MM.1S (cell line): ENCODE measurements at regions not wholly inside any gene's neighbourhood (a gene's known extent, or its start where the extent isn't known, plus 50 kb on each side); places are given as distances from the start of the nearest gene placed in this dataset.

Experiments
- DNase-seq: peaks from one replicate; pipeline ENCODE4 v3.0.0-alpha.2; 2015
- H2AFZ ChIP-seq: fragments of 300-600 bp; sonication (generic); 2 replicates; pipeline ENCODE4 v1.6.0; 2016; ENCODE audit warnings: antibody characterized with exemption, low read length
- H3F3A ChIP-seq: fragments of 300-600 bp; sonication (generic); 2 replicates; pipeline ENCODE4 v1.6.1; 2016; ENCODE audit warnings: mild to moderate bottlenecking, antibody characterized with exemption, low read length, moderate library complexity, mixed read lengths; ENCODE audit not compliant: insufficient read depth
- H3K27ac ChIP-seq: fragments of 300-600 bp; sonication (generic); 2 replicates; pipeline ENCODE4 v1.5.1; 2016; ENCODE audit warnings: mild to moderate bottlenecking, low read length
- H3K27me3 ChIP-seq: fragments of 300-600 bp; sonication (generic); replicated peaks from 2 replicates; pipeline ENCODE4 v1.6.0; 2016; ENCODE audit warnings: low read length; ENCODE audit not compliant: insufficient read depth
- H3K36me3 ChIP-seq: fragments of 300-600 bp; sonication (generic); replicated peaks from 2 replicates; pipeline ENCODE4 v1.6.1; 2016; ENCODE audit warnings: mild to moderate bottlenecking, low read length, mixed read lengths; ENCODE audit not compliant: insufficient read depth
- H3K4me1 ChIP-seq: fragments of 300-600 bp; sonication (generic); 2 replicates; pipeline ENCODE4 v1.6.1; 2016; ENCODE audit warnings: low read length, mixed read lengths
- H3K4me2 ChIP-seq: fragments of 300-600 bp; sonication (generic); 2 replicates; pipeline ENCODE4 v1.6.0; 2016; ENCODE audit warnings: low read depth, low read length
- H3K4me3 ChIP-seq: fragments of 300-600 bp; sonication (generic); 2 replicates; pipeline ENCODE4 v1.5.1; 2016; ENCODE audit warnings: low read length, mixed read lengths
- H3K79me2 ChIP-seq: fragments of 300-600 bp; sonication (generic); 2 replicates; pipeline ENCODE4 v1.6.1; 2016; ENCODE audit warnings: mixed run types, low read length, mixed read lengths
- H3K9ac ChIP-seq: fragments of 300-600 bp; sonication (generic); 2 replicates; pipeline ENCODE4 v1.6.1; 2016; ENCODE audit warnings: low read length, mixed read lengths
- H3K9me2 ChIP-seq: fragments of 300-600 bp; sonication (generic); replicated peaks from 2 replicates; pipeline ENCODE4 v1.6.1; 2016; ENCODE audit warnings: mild to moderate bottlenecking, low read length, mixed read lengths; ENCODE audit not compliant: insufficient read depth
- H3K9me3 ChIP-seq: fragments of 300-600 bp; sonication (generic); replicated peaks from 2 replicates; pipeline ENCODE4 v1.6.1; 2016; ENCODE audit warnings: mild to moderate bottlenecking, low read length, mixed read lengths; ENCODE audit not compliant: insufficient read depth
- H4K20me1 ChIP-seq: fragments of 300-600 bp; sonication (generic); 2 replicates; pipeline ENCODE4 v1.6.1; 2016; ENCODE audit warnings: mild to moderate bottlenecking, low read length, moderate library complexity, mixed read lengths; ENCODE audit not compliant: insufficient read depth
- CTCF ChIP-seq: fragments of 300-600 bp; sonication (generic); IDR thresholded peaks from 2 replicates; pipeline ENCODE4 v1.5.1; 2016; ENCODE audit warnings: antibody characterized with exemption, low read length, mixed read lengths
- EZH2 ChIP-seq: fragments of 300-600 bp; sonication (generic); optimal IDR thresholded peaks from 2 replicates; pipeline ENCODE3; 2017; ENCODE audit warnings: low read depth, mild to moderate bottlenecking, antibody characterized with exemption, low read length, mixed read lengths
- EZH2phosphoT487 ChIP-seq: fragments of 300-600 bp; sonication (generic); IDR thresholded peaks from 2 replicates; pipeline ENCODE4 v1.6.1; 2018; ENCODE audit warnings: antibody characterized with exemption, low read length

- Histone ChIP-seq H3K27me3 (no peaks in the 10 kb centered on the region), H3K36me3 (no peaks in the 10 kb centered on the region), H3K9me2 (no peaks in the 10 kb centered on the region), H3K4me1 (peaks cover 2% of the 10 kb centered on the region; the same call in 1 of the 2 replicates), H4K20me1 (no peaks in the 10 kb centered on the region), H2AFZ (no peak overlapping the region), H3K4me2 (no peak overlapping the region), H3K9me3 (no peaks in the 10 kb centered on the region), H3K27ac (no peak overlapping the region), H3K79me2 (no peaks in the 10 kb centered on the region), H3K9ac (no peak overlapping the region), H3F3A (no peaks in the 10 kb centered on the region), H3K4me3 (no peak overlapping the region)
- no peak for TF ChIP-seq EZH2
- TF ChIP-seq EZH2phosphoT487: no peak
- TF ChIP-seq CTCF: no peak
- no peak for DNase-seq
Observed at GRCh38 chr12:84772281-84772680, 140.3 kb downstream of the SLC6A15 start.

GRCh38 chr12:84767079-84767478 is 145.5 kb downstream of the SLC6A15 start:
- no peak overlapping the region for H3K9ac ChIP-seq
- no peak for DNase-seq
- H3K27me3 ChIP-seq: no peaks in the 10 kb centered on the region
- H3K4me3 ChIP-seq: no peak overlapping the region
- no peaks in the 10 kb centered on the region for H3F3A ChIP-seq
- H4K20me1 ChIP-seq: no peaks in the 10 kb centered on the region
- peaks cover 18% of the 10 kb centered on the region for H3K4me1 ChIP-seq
- no peak overlapping the region for H3K4me2 ChIP-seq
- H3K9me3 ChIP-seq: no peaks in the 10 kb centered on the region
- H3K36me3 ChIP-seq: no peaks in the 10 kb centered on the region
- no peak overlapping the region for H3K27ac ChIP-seq
- no peak for TF ChIP-seq EZH2
- TF ChIP-seq EZH2phosphoT487: no peak
- TF ChIP-seq CTCF: no peak
- no peaks in the 10 kb centered on the region for H3K79me2 ChIP-seq
- no peak overlapping the region for H2AFZ ChIP-seq
- no peaks in the 10 kb centered on the region for H3K9me2 ChIP-seq

GRCh38 chr12:84766375-84766774 is 146.2 kb downstream of the SLC6A15 start:
- no peaks in the 10 kb centered on the region for H3K27me3 ChIP-seq
- H3K4me3 ChIP-seq: no peak overlapping the region
- H3K9me3 ChIP-seq: no peaks in the 10 kb centered on the region
- no peak for DNase-seq
- H3K36me3 ChIP-seq: no peaks in the 10 kb centered on the region
- peak overlapping the region; percentile 24; the same call in 1 of the 2 replicates for H3K4me2 ChIP-seq
- no peaks in the 10 kb centered on the region for H3K9me2 ChIP-seq
- no peaks in the 10 kb centered on the region for H4K20me1 ChIP-seq
- no peaks in the 10 kb centered on the region for H3F3A ChIP-seq
- H3K9ac ChIP-seq: no peak overlapping the region
- no peak overlapping the region for H3K27ac ChIP-seq
- no peak overlapping the region for H2AFZ ChIP-seq
- TF ChIP-seq EZH2 (no peak), EZH2phosphoT487 (no peak), CTCF (no peak)
- H3K79me2 ChIP-seq: no peaks in the 10 kb centered on the region
- H3K4me1 ChIP-seq: peaks cover 18% of the 10 kb centered on the region
